ENCODE measurements at regions not wholly inside any gene's neighbourhood (a gene's known extent, or its start where the extent isn't known, plus 50 kb on each side); places are given as distances from the start of the nearest gene placed in this dataset.
"Not testable (repeated sequence)": the region's sequence is repeated elsewhere in the genome, so short reads cannot be mapped to it uniquely, and the experiment has no call there.

- not testable (repeated sequence) for DNase-seq
Measured at GRCh38 chr15:53923741-53924140, 54.5 kb upstream of the UNC13C start.

GRCh38 chr15:53918180-53919079 lies 59.8 kb upstream of the UNC13C start:
- DNase-seq: peak in 1 of 14 donors; percentile 27

GRCh38 chr15:53917109-53917508 lies 61.1 kb upstream of the UNC13C start:
- DNase-seq: no peak

GRCh38 chr15:53911431-53911830 lies 66.8 kb upstream of the UNC13C start:
- DNase-seq: no peak

- DNase-seq: peak in 1 of 14 donors; percentile 15
Measured at GRCh38 chr15:53910852-53911251, 67.4 kb upstream of the UNC13C start.

GRCh38 chr15:53910236-53910849 lies 67.9 kb upstream of the UNC13C start:
- DNase-seq: peak in 1 of 14 donors; percentile 34

GRCh38 chr15:53903129-53903528 lies 75.1 kb upstream of the UNC13C start:
- DNase-seq: no peak

GRCh38 chr15:53893468-53893867 lies 84.8 kb upstream of the UNC13C start:
- DNase-seq: not testable (repeated sequence)

GRCh38 chr15:53891862-53892261 lies 86.4 kb upstream of the UNC13C start:
- not testable (repeated sequence) for DNase-seq

- DNase-seq: no peak
Measured at GRCh38 chr15:53884441-53884840, 93.8 kb upstream of the UNC13C start.

- no peak for DNase-seq
Measured at GRCh38 chr15:53882311-53882710, 95.9 kb upstream of the UNC13C start.

- DNase-seq: no peak
Measured at GRCh38 chr15:53880357-53880756, 97.9 kb upstream of the UNC13C start.

GRCh38 chr15:53875711-53876110 lies 102.5 kb upstream of the UNC13C start:
- no peak for DNase-seq

GRCh38 chr15:53875139-53875538 lies 103.1 kb upstream of the UNC13C start:
- DNase-seq: no peak

- no peak for DNase-seq
Measured at GRCh38 chr15:53872410-53872809, 105.8 kb upstream of the UNC13C start.

- no peak for DNase-seq
Measured at GRCh38 chr15:53869806-53870073, 108.5 kb upstream of the UNC13C start.

GRCh38 chr15:53869044-53869805 lies 109.0 kb upstream of the UNC13C start:
- DNase-seq: no peak

- no peak for DNase-seq
Measured at GRCh38 chr15:53862386-53862785, 102.9 kb upstream of the WDR72 start.

- DNase-seq: no peak
Measured at GRCh38 chr15:53861792-53862191, 102.3 kb upstream of the WDR72 start.

- DNase-seq: no peak
Measured at GRCh38 chr15:53851110-53851848, 91.8 kb upstream of the WDR72 start.

- no peak for DNase-seq
Measured at GRCh38 chr15:53847745-53848144, 88.3 kb upstream of the WDR72 start.

- no peak for DNase-seq
Measured at GRCh38 chr15:53844634-53845033, 85.2 kb upstream of the WDR72 start.
